Osteocyte (in vitro differentiated cells): ENCODE measurements at regions not wholly inside any gene's neighbourhood (a gene's known extent, or its start where the extent isn't known, plus 50 kb on each side); places are given as distances from the start of the nearest gene placed in this dataset.

Experiments
- DNase-seq: peaks from one replicate; pipeline ENCODE4 v3.0.0; 2021; ENCODE audit warnings: mixed read lengths; ENCODE audit not compliant: unreplicated experiment; ENCODE audit errors: extremely low spot score
- H3K27ac Mint-ChIP-seq: one replicate; pipeline ENCODE4 v1.8.0; 2021; ENCODE audit warnings: mild to moderate bottlenecking, mixed read lengths; ENCODE audit not compliant: unreplicated experiment
- H3K27me3 Mint-ChIP-seq: one replicate; pipeline ENCODE4 v1.8.0; 2021; ENCODE audit warnings: mixed read lengths; ENCODE audit not compliant: unreplicated experiment
- H3K36me3 Mint-ChIP-seq: one replicate; pipeline ENCODE4 v1.8.0; 2021; ENCODE audit warnings: mixed read lengths; ENCODE audit not compliant: unreplicated experiment
- H3K4me1 Mint-ChIP-seq: one replicate; pipeline ENCODE4 v1.8.0; 2021; ENCODE audit warnings: mixed read lengths; ENCODE audit not compliant: unreplicated experiment
- H3K4me3 Mint-ChIP-seq: one replicate; pipeline ENCODE4 v1.8.0; 2021; ENCODE audit warnings: mild to moderate bottlenecking, moderate library complexity, mixed read lengths; ENCODE audit not compliant: unreplicated experiment
- H3K9me3 Mint-ChIP-seq: one replicate; pipeline ENCODE4 v1.8.0; 2021; ENCODE audit warnings: mixed read lengths; ENCODE audit not compliant: unreplicated experiment
- TF ChIP-seq, protein P1 (sequence below): fragments of 200-600 bp; sonication (generic); IDR thresholded peaks from 2 replicates; pipeline ENCODE4 v1.5.0; 2021; ENCODE audit warnings: antibody characterized with exemption, mild to moderate bottlenecking, moderate library complexity

GRCh38 chr1:191890433-191891088, 267.7 kb upstream of the RGS18 start:
- H3K27me3 Mint-ChIP-seq: no peaks in the 10 kb centered on the region
- no peak for DNase-seq
- peaks cover 9% of the 10 kb centered on the region for H3K4me1 Mint-ChIP-seq
- H3K4me3 Mint-ChIP-seq: no peak overlapping the region
- H3K27ac Mint-ChIP-seq: no peak overlapping the region
- TF ChIP-seq, protein P1, sequence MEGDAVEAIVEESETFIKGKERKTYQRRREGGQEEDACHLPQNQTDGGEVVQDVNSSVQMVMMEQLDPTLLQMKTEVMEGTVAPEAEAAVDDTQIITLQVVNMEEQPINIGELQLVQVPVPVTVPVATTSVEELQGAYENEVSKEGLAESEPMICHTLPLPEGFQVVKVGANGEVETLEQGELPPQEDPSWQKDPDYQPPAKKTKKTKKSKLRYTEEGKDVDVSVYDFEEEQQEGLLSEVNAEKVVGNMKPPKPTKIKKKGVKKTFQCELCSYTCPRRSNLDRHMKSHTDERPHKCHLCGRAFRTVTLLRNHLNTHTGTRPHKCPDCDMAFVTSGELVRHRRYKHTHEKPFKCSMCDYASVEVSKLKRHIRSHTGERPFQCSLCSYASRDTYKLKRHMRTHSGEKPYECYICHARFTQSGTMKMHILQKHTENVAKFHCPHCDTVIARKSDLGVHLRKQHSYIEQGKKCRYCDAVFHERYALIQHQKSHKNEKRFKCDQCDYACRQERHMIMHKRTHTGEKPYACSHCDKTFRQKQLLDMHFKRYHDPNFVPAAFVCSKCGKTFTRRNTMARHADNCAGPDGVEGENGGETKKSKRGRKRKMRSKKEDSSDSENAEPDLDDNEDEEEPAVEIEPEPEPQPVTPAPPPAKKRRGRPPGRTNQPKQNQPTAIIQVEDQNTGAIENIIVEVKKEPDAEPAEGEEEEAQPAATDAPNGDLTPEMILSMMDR: no peak
- H3K36me3 Mint-ChIP-seq: no peaks in the 10 kb centered on the region
- H3K9me3 Mint-ChIP-seq: peaks cover 7% of the 10 kb centered on the region

- Mint-ChIP-seq H3K27me3 (no peaks in the 10 kb centered on the region), H3K27ac (no peak overlapping the region), H3K4me3 (no peak overlapping the region), H3K4me1 (peaks cover 5% of the 10 kb centered on the region), H3K36me3 (no peaks in the 10 kb centered on the region), H3K9me3 (peaks cover 7% of the 10 kb centered on the region)
- DNase-seq: no peak
- TF ChIP-seq, protein P1: no peak
Observed at GRCh38 chr1:191892716-191893115, 265.5 kb upstream of the RGS18 start.

GRCh38 chr1:191895049-191895448, 263.2 kb upstream of the RGS18 start:
- DNase-seq: no peak
- H3K36me3 Mint-ChIP-seq: no peaks in the 10 kb centered on the region
- no peak overlapping the region for H3K27ac Mint-ChIP-seq
- peaks cover 5% of the 10 kb centered on the region for H3K4me1 Mint-ChIP-seq
- H3K27me3 Mint-ChIP-seq: no peaks in the 10 kb centered on the region
- no peak overlapping the region for H3K4me3 Mint-ChIP-seq
- TF ChIP-seq, protein P1: no peak
- peaks cover 7% of the 10 kb centered on the region for H3K9me3 Mint-ChIP-seq

DNA sequence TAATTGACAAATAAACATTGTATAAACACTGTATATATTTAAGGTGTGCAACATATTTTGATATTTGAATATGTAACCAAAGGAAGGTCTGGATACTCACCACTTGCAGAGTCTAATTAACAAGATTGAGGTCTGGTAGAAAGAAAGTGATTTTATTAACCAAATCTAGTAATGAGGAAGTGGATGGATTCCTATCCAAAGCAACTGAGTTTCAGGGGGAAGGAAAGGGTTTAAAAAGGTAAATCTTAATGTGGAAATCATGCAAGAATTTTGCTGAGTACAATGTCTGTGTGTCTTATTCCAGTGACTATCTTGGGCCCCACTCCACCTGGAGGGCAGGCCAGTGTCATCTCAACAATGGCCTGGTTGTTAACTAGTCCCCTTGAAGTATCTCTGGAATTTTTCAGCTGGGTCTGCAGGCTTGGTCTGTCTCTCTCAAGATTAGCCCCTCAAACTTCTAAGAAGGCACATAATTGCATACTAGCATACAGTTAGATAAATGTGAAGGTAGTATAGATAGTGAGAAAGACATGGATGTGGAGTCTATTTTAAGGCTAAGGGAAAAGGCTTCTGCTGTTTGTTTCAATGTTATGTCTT, 262.7 kb upstream of the RGS18 start:
- TF ChIP-seq, protein P1: no peak
- Mint-ChIP-seq H3K4me3 (no peak overlapping the region), H3K27me3 (no peaks in the 10 kb centered on the region), H3K9me3 (peaks cover 7% of the 10 kb centered on the region), H3K27ac (no peak overlapping the region), H3K36me3 (no peaks in the 10 kb centered on the region), H3K4me1 (peaks cover 3% of the 10 kb centered on the region)
- no peak for DNase-seq

- TF ChIP-seq, protein P1: no peak
- no peak for DNase-seq
- H3K27ac Mint-ChIP-seq: no peak overlapping the region
- no peaks in the 10 kb centered on the region for H3K4me1 Mint-ChIP-seq
- no peaks in the 10 kb centered on the region for H3K27me3 Mint-ChIP-seq
- no peaks in the 10 kb centered on the region for H3K36me3 Mint-ChIP-seq
- no peak overlapping the region for H3K4me3 Mint-ChIP-seq
- H3K9me3 Mint-ChIP-seq: peaks cover 7% of the 10 kb centered on the region
Observed at GRCh38 chr1:191897134-191897533, 261.1 kb upstream of the RGS18 start.
